HG02885 (cell line): ENCODE measurements at regions not wholly inside any gene's neighbourhood (a gene's known extent, or its start where the extent isn't known, plus 50 kb on each side); places are given as distances from the start of the nearest gene placed in this dataset.

Source experiments
- ATAC-seq: cut with Tn5 transposase; IDR thresholded peaks from one replicate; pipeline ENCODE4 v1.9.1; 2021; ENCODE audit warnings: mild to moderate bottlenecking; ENCODE audit not compliant: unreplicated experiment, poor library complexity

DNA sequence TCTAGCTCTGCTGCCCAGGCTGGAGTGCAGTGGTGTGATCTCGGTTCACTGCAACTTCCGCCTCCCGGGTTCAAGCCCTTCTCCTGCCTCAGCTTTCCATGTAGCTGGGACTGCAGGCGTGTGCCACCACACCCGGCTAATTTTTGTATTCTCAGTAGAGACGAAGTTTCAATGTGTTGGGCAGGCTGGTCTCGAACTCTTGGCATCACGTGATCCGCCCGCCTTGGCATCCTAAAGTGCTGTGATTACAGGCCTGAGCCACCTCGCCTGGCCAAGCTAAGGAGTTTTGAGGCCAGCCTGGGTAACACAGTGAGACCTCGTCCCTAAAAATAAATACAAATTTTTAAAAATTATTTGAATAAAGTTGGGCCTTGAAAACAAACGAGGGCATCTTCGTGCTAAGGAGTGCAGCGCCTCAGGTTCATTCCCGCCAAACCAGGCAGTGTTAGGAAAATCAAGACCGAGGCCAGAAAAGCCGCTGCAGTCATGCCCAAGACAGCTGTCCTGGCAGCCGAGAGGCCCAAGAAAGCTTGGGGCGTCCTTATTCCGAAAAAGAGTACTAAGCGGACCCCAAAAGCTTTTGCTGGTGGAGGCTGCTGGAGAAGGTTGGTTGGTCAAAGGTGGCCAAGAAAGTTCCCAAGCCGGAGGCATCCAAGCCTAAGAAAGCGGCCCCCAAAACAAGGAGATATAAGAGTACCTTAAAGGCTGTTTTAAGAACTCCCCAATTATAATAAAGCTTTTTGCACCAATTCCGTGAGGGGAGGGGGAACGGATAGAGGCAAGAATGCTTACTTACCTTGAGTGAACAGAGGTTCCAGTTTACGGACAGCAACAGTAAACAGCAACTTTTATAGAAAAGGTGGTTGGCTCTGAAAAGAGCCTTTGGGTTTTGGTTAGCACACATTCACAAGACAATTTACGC lies 109.0 kb downstream of the HFE start:
- ATAC-seq = no peak

DNA sequence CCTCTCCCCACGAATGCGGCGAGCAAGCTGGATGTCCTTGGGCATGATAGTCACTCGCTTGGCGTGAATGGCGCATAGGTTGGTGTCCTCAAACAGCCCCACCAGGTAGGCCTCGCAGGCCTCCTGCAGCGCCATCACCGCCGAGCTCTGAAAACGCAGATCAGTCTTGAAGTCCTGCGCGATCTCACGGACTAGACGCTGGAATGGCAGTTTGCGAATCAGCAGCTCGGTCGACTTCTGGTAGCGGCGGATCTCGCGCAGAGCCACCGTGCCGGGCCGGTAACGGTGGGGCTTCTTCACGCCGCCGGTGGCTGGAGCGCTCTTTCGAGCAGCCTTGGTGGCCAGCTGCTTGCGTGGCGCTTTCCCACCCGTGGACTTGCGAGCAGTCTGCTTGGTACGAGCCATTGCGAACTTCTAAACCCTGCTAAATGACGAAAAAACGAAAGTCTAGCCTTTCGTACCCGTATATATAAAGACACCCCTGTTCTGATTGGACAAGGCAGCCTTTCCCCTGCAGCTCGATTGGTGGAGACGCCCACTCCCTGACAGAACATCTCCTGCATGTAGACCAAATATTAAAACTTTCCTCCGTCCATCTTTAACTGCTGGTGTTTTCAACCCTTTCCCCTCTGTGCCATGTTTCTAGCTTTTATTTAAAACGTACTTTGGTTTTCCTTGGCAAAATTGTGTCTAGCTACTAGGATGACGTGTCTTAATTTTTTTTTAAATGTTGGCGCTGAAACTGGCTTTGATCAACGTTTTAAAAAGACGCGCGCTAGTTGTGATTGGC lies 109.8 kb downstream of the HFE start:
- peak; percentile 41 for ATAC-seq

DNA sequence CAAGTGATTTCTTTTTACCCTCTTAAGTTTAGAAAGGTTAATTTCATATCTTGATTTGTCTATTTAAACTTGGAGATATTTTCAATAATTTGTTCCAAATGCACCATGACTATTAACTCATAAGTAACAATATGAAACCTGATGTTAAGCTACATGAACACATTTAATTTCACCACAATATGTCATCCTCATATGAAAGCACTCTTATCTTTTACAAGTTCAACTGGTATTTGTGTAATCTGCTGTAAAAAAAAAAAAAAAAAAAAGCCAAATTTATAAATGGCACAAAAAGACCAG lies 110.4 kb downstream of the HFE start:
- ATAC-seq = no peak

DNA sequence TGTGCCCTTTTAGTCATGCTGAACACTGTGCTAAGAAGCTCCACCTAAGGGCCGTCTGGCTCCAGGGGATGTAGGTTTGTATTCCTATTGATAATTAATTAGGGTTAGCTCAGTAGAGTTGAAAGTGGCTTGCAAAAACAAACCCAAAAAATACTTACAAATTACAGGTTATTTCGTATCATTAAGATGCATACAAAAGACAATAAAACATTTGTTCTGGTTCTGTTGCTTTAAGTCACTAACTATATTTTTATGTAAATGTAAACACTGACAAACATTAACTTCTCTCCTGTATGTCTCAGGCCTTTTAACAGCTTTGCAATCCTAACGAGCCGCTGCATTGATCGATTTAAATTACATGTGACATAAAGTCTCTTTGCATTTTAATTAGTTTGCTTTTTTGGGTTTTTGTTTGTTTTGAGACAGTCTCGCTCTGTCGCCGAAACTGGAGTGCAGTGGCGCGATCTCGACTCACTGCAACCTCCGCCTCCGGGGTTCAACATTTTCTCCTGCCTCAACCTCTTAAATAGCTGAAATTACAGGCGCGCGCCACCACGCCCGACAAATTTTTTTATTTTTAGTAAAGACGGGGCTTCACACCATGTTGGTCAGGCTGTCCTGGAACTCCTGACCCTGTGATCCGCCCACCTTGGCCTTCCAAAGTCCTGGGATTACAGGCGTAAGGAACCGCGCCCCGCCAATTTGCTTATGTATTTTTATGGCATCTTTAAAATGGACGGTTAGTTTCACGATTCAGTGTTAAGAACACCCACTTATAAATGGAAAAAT lies 110.9 kb downstream of the HFE start:
- no peak for ATAC-seq

DNA sequence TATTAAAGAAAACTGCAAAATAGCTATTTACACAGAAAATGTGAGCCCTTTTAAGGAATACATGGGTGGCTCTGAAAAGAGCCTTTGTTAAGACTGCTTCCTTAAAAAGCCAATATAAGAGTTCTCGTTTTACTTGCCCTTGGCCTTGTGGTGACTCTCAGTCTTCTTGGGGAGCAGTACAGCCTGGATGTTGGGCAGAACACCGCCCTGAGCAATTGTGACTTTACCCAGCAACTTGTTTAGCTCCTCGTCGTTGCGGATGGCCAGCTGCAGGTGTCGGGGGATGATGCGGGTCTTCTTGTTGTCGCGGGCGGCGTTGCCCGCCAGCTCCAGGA lies 111.5 kb downstream of the HFE start:
- ATAC-seq = peak; percentile 7

DNA sequence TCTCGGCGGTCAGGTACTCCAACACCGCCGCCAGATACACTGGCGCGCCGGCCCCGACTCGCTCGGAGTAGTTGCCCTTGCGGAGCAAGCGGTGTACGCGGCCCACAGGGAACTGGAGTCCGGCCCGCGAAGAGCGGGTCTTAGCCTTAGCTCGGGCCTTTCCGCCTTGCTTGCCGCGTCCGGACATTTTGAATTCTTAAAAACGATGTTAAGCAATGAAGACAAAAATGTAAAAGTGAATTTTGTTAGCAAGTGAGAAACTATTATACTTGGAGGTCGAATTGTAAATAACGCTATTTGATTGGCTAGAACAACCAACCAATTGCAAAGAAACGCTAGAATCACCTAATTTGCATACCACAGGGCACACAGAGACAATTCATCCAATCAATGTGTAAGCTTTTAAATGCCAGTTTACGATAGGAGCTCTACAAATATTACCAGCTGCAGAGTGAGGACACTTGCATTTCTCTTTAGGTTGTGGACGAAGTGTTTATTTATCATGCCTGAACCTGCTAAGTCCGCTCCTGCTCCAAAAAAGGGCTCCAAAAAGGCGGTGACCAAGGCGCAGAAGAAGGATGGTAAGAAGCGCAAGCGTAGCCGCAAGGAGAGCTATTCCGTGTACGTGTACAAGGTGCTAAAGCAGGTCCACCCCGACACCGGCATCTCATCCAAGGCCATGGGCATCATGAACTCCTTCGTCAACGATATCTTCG lies 112.0 kb downstream of the HFE start:
- ATAC-seq = peak; percentile 61

DNA sequence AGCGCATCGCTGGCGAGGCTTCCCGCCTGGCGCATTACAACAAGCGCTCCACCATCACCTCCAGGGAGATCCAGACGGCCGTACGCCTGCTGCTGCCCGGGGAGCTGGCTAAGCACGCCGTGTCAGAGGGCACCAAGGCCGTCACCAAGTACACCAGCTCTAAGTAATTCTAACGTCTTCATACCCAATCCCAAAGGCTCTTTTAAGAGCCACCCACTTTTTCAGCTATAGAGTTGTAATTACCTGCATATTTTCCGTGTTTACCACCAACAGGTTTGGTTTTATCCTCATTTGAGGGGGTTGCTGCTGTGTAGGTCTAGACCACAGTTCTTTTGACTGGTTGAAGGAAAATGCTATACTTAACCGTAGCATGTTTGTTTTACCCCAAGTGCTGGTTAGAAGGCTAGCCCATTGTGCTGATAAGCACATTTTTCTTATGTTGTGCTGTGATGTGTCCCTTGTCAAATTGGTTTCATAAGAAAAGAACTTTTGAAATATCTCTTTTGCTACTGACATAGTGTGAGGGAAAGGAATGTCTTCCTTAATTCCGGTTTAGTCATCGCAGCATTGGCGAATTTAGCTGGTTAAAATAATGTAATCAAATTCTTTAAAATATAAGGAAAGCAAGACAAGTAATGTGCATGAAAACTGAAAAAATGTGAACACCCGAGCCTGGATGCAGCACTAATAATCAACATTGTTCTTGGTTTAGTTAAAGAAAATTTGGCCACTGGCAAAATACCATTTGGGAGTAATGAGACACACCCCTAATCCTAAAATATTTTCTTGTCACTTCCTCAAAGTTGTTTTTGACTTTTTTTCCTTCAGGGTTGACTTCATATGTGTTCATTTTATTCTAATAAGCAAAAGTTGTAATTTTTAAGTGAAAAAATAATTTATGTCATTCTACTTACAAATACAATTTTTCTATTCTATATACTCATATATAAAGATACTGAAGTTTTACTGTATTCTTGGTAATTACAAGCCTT lies 112.8 kb downstream of the HFE start:
- no peak for ATAC-seq

DNA sequence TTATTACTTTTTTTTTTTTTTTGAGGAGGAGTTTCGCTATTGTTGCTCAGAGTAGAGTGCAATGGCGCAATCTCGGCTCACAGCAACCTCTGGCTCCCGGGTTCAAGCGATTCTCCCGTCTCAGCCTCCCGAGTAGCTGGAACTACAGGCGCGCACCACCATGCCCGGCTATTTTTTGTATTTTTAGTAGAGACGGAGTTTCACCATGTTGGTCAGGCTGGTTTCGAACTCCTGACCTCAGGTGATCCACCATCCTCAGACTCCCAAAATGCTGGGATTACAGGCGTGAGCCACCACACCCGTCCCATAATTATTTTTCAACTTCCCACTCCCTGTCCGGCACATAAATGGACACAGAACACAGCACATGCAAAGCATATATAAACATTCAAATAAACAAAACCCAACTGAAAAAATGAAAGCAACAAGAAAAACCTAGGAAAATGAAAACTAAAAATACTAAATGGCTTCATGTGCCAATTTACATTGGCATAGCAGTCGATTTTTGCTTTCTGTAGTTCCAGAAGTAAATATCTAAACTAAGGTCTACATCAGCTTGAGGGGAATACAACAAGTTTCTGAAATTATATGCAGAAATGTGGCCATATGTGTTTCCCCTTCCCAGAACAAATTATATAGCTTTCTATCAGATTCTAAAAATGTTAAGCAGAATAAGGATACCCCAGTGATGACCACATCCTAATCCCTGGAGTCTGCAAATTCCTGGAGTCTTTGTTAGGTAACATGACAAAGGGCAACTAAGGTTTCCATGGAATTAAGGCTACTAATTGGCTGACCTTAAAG lies 113.9 kb downstream of the HFE start:
- ATAC-seq = no peak

DNA sequence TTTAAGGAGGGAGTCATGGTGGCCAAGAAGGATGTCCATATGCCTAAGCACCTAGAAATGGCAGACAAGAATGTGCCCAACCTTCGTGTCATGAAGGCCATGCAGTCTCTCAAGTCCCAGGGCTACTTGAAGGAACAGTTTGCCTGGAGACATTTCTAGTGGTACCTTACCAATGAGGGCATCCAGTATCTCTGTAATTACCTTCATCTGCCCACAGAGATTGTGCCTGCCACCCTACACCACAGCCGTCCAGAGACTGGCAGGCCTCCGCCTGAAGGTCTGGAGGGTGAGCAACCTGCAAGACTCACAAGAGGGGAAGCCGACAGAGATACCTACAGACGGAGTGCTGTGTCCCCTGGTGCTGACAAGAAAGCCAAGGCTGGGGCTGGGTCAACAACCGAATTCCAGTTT lies 115.0 kb downstream of the HFE start:
- no peak for ATAC-seq

DNA sequence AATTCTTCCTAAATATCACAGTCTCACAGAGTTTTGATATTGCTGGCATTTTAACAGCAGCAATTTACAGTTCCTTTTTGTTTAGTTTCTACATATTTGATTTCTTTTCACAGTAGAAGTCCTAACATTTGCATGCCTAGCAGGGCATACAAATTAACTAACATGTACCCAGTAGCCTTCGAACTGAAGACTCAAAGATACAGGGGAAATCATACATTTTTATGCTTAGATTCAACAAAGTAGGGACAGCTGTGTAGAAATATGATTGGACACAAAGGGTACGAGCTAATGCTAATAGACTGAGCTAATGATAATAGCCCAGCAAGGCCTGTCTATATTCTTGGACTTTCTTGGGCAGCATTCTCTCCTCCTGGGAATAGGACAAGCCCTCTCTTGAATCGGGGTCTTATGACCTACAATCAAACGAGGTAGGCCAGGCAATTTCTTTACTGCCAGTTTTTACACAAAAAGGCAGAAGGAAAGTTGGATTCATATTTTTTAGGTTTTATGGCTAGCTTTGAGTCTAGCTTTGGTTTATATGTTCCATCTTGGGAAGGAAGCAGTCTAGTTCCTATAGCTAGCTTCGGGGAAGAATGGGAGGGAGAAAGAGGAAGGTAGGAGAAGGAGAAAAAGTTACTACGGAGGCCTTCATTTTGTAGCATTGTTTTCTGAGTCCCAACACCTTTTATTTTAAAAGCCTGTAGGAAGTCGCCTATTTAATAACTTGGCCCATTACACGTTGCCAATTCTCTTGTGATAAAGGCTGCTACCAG lies 115.8 kb downstream of the HFE start:
- no peak for ATAC-seq

DNA sequence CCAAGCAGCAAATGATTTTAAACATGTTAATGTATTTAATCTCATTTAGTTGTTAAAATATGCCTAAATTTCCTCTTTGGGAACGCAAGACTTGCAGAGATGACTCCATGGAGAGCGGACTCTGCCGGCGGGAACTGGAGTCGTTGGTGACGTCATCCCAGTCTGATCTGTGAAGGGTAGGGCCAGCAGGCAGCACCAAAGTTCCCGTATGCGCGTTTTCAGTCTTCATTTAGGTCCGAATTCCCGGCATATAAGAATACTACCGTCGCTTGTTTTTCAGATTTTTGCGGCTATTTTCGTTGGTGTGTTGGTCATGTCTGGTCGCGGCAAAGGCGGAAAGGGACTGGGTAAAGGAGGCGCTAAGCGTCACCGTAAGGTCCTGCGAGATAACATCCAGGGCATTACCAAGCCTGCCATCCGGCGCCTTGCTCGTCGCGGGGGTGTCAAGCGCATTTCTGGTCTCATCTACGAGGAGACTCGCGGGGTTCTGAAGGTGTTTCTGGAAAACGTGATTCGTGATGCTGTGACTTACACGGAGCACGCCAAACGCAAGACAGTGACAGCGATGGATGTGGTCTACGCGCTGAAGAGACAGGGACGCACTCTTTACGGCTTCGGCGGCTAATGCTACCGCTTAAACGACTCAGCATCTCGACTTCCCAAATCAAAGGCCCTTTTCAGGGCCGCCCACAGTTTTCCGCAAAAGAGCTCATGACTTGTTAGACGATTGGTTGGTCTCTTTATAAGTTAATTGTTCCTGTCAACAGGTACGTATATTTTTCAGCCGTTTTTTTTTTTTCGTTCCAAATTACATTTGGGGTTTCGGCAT lies 117.3 kb downstream of the HFE start:
- ATAC-seq = peak; percentile 60

DNA sequence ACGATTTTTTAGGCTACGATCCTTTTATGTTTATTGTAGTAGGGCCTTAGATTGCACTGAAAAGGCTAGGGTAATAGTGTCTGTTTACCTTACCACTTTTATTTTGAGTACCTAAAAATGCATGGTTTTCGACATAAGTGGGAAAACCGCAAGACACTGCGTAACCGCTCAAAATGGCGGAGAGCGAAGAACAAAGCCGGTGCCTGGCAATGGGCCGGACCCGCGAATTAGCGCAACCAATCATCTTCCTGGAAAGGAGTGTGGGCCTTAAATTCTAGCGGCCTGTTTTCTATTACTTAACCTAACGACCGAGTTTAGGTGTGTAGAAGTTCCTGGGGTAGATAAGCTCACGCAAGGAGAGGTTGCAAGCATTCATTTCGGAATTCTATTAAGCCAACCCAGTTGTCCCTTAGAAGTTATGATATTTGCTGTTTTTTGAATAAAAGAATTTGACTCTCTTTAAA lies 118.0 kb downstream of the HFE start:
- ATAC-seq = peak; percentile 59

DNA sequence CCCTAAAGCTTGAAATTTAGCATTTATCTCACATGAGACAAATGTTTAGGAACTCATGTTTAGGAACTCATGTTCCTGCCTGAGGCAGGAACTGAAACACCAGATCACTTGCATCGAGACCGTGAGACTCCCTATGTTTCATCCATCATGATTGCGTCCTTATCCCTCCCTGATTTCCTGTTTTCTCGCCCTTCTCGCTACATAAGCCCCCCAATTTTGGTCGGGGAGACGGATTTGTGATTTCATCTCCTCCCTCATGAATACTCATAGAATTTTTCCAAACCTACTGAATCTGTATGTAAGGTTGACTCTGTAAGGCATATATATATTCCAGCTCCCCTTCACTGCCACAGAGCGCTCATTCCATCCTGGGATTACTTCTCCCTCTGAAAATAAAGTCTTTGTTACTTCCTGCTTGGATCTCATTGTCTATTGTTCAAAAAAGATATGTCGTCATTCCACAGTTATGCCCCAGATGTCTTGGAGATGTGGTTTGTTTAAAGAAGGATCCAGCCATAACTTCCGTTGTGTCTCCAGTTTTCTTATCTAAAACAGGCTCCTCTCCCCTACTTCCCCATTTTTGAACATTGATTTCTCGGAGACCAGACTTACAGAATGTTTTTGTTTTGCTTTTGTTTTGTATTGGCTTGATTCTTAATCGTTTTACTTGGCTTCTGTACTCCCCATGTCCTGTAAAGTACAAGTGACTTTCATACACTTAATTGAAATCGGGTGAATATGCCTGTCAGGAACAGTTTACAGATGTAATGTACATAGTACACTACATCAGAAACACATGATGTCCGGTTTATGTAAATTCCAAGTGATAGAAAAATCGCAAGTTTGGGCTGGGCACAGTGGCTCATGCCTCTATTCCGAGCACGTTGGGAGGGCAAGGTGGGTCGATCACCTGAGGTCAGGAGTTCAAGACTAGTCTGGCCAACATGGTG lies 118.7 kb downstream of the HFE start:
- ATAC-seq = no peak

DNA sequence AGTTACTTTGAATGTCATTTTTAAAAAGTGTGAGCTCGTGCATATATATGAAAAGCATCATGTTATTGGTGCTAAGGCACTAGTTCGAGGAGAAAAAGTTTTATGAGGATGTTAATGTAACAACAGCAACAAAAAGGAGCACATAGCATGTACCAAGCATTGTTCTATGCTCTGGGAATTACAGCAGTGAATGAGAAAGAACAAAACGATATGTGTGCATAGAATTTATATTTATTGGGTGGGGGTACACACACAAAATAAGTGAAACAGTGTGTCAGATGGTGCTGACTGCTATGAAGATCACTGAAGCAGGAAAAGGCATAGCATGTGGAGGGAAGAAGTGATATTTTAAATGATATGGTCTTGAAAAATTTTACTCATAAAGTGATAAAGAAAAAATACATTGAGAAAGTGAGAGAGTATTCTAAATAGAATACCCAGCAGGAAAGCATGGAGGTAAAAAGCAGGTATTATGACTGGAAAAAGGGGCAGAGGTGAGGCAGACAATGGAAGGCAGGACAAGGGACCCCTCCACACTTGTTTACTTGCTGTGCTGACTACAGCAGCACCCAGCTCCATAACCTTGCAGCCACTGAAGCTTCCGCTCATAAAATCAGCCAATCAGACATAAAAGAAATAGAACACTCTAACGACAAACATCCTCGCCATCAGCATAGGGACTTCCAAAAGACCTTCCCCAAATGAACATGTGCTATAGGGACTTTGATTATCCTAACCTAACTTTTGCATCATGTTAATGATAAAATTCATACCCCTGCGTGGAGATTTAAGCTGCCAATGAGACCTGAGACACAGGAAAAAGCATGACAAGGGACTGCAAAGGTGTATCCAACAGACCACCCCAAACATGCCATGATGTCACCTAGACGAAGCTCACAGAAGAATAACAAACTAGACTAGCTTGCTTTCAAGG lies 119.9 kb downstream of the HFE start:
- ATAC-seq = no peak

DNA sequence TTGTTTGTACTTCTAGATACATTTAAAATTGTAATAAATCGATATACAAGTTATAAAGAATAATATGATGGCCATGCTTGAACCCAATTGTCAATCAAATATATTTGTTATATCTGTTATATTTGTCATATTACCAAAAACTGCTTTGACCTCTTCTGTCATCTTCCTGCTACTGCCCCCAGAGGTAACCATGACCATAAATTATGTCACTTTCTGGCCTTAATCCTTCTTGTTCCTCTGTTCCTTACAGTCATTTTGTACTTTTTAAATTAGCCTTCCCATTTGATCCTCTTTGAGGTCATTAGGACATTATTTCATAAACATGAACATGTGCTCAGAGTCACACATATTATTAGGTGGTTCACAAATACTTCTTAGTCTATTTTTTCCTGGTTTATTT lies 124.7 kb downstream of the HFE start:
- ATAC-seq = no peak
